OCI-LY7 (cell line): ENCODE measurements at regions not wholly inside any gene's neighbourhood (a gene's known extent, or its start where the extent isn't known, plus 50 kb on each side); places are given as distances from the start of the nearest gene placed in this dataset.

Source experiments
- BruUV-seq: library from RNA; stranded (reverse); fragments of 400-500 nt; replicated peaks from 2 replicates; lab custom pipeline; 2021; lab: Mats Ljungman, UMichigan
- CTCF ChIA-PET: fragments of 300-600 bp; sonication (Branson Sonifier 250); formaldehyde crosslinking; loops from one replicate; lab custom pipeline; 2022; ENCODE audit warnings: antibody characterized with exemption; ENCODE audit not compliant: unreplicated experiment; lab: Charles Lee
- POLR2A ChIA-PET: fragments of 300-600 bp; sonication (Branson Sonifier 250); formaldehyde crosslinking; loops from one replicate; lab custom pipeline; 2022; ENCODE audit warnings: antibody characterized with exemption; lab: Charles Lee
- DNase-seq: peaks from one replicate; pipeline ENCODE4 v3.0.0-alpha.2; 2015; ENCODE audit warnings: low spot score
- H2AFZ ChIP-seq: fragments of 200-600 bp; sonication (generic), shearing (Covaris generic); 2 replicates; pipeline ENCODE4 v1.6.1; 2014; ENCODE audit warnings: mild to moderate bottlenecking, antibody characterized with exemption, low read length, moderate library complexity
- H3K27ac ChIP-seq: fragments of 200-600 bp; sonication (generic); 2 replicates; pipeline ENCODE4 v1.5.1; 2014; ENCODE audit warnings: mixed run types, low read depth, mild to moderate bottlenecking, moderate library complexity, low read length, inconsistent platforms; ENCODE audit not compliant: poor library complexity, severe bottlenecking
- H3K36me3 ChIP-seq: fragments of 200-600 bp; sonication (generic); 2 replicates; pipeline ENCODE4 v1.6.1; 2014; ENCODE audit warnings: mild to moderate bottlenecking, antibody characterized with exemption, low read length, moderate library complexity, mixed read lengths; ENCODE audit not compliant: insufficient read depth
- H3K4me1 ChIP-seq: fragments of 200-600 bp; sonication (generic); 2 replicates; pipeline ENCODE4 v1.5.1; 2014; ENCODE audit warnings: mild to moderate bottlenecking, low read length; ENCODE audit not compliant: insufficient read depth, poor library complexity, severe bottlenecking
- H3K4me2 ChIP-seq: fragments of 200-600 bp; sonication (generic); 2 replicates; pipeline ENCODE4 v1.6.1; 2014; ENCODE audit warnings: mild to moderate bottlenecking, low read length
- H3K4me3 ChIP-seq: fragments of 200-600 bp; sonication (generic); 2 replicates; pipeline ENCODE4 v1.5.1; 2014; ENCODE audit warnings: mild to moderate bottlenecking, low read depth, low read length; ENCODE audit not compliant: poor library complexity, severe bottlenecking
- H3K79me2 ChIP-seq: fragments of 200-600 bp; sonication (generic); 2 replicates; pipeline ENCODE4 v1.6.1; 2016; ENCODE audit warnings: low read depth, mild to moderate bottlenecking, low read length, moderate library complexity, mixed read lengths; ENCODE audit not compliant: insufficient read depth
- H3K9me2 ChIP-seq: fragments of 200-600 bp; sonication (generic); 2 replicates; pipeline ENCODE4 v1.6.1; 2016; ENCODE audit warnings: mild to moderate bottlenecking, low read length, mixed read lengths; ENCODE audit not compliant: insufficient read depth
- H3K9me3 ChIP-seq: fragments of 200-600 bp; sonication (generic); 2 replicates; pipeline ENCODE4 v1.6.1; 2014; ENCODE audit warnings: mild to moderate bottlenecking, mixed run types, low read length, mixed read lengths
- H4K20me1 ChIP-seq: fragments of 200-600 bp; sonication (generic); 2 replicates; pipeline ENCODE4 v1.6.1; 2014; ENCODE audit warnings: mild to moderate bottlenecking, antibody characterized with exemption, low read length, moderate library complexity, mixed read lengths; ENCODE audit not compliant: insufficient read depth
- CTCF ChIP-seq: fragments of 200-600 bp; sonication (generic); conservative IDR thresholded peaks from 2 replicates; pipeline ENCODE4 v1.5.1; 2014; ENCODE audit warnings: mild to moderate bottlenecking, antibody characterized with exemption, low read length, moderate library complexity, mixed read lengths
- EZH2phosphoT487 ChIP-seq: fragments of 200-600 bp; sonication (generic); IDR thresholded peaks from 2 replicates; pipeline ENCODE4 v1.6.1; 2018; ENCODE audit warnings: low read depth, borderline replicate concordance, mild to moderate bottlenecking, mixed run types, antibody characterized with exemption, low read length, moderate library complexity, mixed read lengths
- intact Hi-C: fragments of 100-400 bp; cut with micrococcal nuclease; formaldehyde crosslinking; loops from one replicate; pipeline ENCODE4 v1.10.0; 2022; ENCODE audit not compliant: unreplicated experiment

DNA sequence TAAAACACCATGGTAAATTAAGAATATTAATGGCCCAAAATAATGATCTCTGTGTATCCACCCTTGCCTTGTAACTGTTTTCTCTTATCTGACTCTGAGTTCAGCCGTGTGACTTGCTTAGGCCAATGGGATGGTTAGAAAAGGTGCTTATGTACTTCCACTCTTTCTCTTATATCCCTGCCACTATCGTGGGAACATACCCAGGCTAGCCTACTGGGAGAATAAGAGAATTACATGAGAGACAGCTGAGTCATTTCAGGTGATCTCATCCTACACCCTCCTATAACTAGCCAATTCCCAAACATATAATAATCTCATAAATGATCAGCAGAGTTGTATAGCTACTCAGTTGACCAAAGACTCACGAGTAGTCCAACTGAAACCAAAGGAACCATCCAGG is 98.3 kb upstream of the ABI3BP start:
- intact Hi-C loops, result no loop called here
- no peaks in the 10 kb centered on the region for H4K20me1 ChIP-seq
- H3K4me2 ChIP-seq, result no peak overlapping the region
- H3K9me3 ChIP-seq, result no peaks in the 10 kb centered on the region
- TF ChIP-seq CTCF, result no peak
- no peak for TF ChIP-seq EZH2phosphoT487
- no peaks in the 10 kb centered on the region for H3K9me2 ChIP-seq
- CTCF ChIA-PET, result no interaction called here
- POLR2A ChIA-PET, result no interaction called here
- H3K4me1 ChIP-seq, result no peaks in the 10 kb centered on the region
- H2AFZ ChIP-seq, result no peak overlapping the region
- H3K27ac ChIP-seq, result no peak overlapping the region
- no peaks in the 10 kb centered on the region for H3K36me3 ChIP-seq
- H3K79me2 ChIP-seq, result no peaks in the 10 kb centered on the region
- no TSS peak for BruUV-seq
- no peak for DNase-seq
- no peak overlapping the region for H3K4me3 ChIP-seq

GRCh38 chr3:101085752-101086151 is 92.5 kb upstream of the ABI3BP start:
- TF ChIP-seq EZH2phosphoT487, result no peak
- no peak for TF ChIP-seq CTCF
- no TSS peak for BruUV-seq
- Histone ChIP-seq H2AFZ (no peak overlapping the region), H3K4me2 (no peak overlapping the region), H3K27ac (no peak overlapping the region), H4K20me1 (no peaks in the 10 kb centered on the region), H3K9me3 (no peaks in the 10 kb centered on the region), H3K4me3 (no peak overlapping the region), H3K36me3 (no peaks in the 10 kb centered on the region), H3K9me2 (no peaks in the 10 kb centered on the region), H3K4me1 (no peaks in the 10 kb centered on the region), H3K79me2 (no peaks in the 10 kb centered on the region)
- intact Hi-C loops, result no loop called here
- ChIA-PET POLR2A (interaction anchor here (0.7 to 0.9 kb wide), 2 partner anchors 10 to 175 kb away, joined by 3 read pairs; no protein-coding TSS in a partner anchor), CTCF (no interaction called here)
- no peak for DNase-seq

- BruUV-seq, result no TSS peak
These were observed 91.2 kb upstream of the ABI3BP start for GRCh38 chr3:101084404-101084803.

More at GRCh38 chr3:101084404-101084803, 91.2 kb upstream of the ABI3BP start:
- no peaks in the 10 kb centered on the region for H3K36me3 ChIP-seq
- intact Hi-C loops, result no loop called here
- H4K20me1 ChIP-seq, result no peaks in the 10 kb centered on the region
- H3K27ac ChIP-seq, result no peak overlapping the region
- TF ChIP-seq EZH2phosphoT487 (no peak), CTCF (no peak)
- no peaks in the 10 kb centered on the region for H3K79me2 ChIP-seq
- no peaks in the 10 kb centered on the region for H3K4me1 ChIP-seq
- H3K4me2 ChIP-seq, result no peak overlapping the region
- H2AFZ ChIP-seq, result no peak overlapping the region
- ChIA-PET CTCF (no interaction called here), POLR2A (no interaction called here)
- no peaks in the 10 kb centered on the region for H3K9me3 ChIP-seq
- H3K9me2 ChIP-seq, result no peaks in the 10 kb centered on the region
- no peak for DNase-seq
- no peak overlapping the region for H3K4me3 ChIP-seq
